HG03064 (cell line): ENCODE measurements at regions not wholly inside any gene's neighbourhood (a gene's known extent, or its start where the extent isn't known, plus 50 kb on each side); places are given as distances from the start of the nearest gene placed in this dataset.

ENCODE experiments used
- ATAC-seq: cut with Tn5 transposase; IDR thresholded peaks from one replicate; pipeline ENCODE4 v1.9.1; 2021; ENCODE audit warnings: low read depth; ENCODE audit not compliant: unreplicated experiment

DNA sequence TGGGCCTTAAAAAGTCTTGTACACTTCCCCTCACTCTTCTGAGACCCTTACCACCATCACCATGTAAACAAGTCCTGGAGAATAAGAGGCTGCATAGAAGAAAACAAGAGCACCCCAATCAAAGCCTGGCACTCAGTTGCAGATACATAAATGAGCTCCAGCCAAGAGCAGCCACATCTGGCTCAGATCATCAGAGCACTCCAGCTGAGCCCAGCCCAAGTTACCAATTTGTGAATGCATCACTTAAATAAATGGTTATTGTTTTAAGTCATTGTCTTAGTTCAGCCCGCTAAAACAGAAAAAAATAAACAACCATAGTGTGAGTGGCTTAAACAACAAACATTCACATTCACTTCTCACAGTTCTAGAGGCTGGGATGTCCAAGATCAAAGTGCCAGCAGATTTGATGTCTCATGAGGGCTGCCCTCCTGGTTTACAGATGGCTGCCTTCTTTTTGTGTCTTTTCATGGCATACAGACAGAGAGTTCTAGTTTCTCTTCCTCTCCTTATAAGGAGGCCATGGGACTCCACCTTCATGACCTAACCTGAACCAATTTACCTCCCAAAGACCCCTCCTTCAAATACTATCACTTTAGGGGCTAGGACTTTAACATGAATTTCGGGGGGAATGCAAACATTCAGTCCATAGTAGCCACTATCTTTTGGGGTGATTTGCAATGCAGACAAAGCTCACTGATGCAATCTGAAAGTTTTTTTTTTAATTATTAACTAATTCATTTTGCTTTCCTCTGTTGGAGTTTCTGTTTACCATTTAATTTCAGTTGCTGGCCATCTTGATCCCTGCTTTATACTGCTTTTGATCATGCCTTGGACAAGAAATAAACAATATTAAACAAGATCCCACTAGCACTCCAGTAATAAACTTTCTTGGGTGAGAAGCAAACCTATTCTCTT is 187.5 kb upstream of the ACVR2A start:
- peak; percentile 45 for ATAC-seq

DNA sequence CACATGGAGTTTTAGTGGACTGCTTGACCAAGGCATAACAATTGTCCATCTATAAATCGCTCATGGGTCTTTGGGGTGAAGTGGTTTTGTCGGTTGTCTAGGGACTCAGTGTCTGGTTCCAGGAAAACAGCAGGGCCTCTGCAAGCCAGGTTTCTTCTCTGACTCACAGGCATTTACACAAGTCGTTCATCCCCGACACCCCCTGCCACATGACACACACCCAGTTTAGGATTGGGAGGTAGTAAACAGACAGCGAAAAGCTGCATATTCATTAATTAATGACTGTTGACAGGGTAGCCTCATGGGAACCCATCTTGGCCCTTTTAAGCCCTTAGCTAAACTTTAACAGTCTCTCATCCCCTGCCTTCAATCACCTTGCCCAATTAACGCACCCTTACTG is 194.8 kb upstream of the ACVR2A start:
- no peak for ATAC-seq

DNA sequence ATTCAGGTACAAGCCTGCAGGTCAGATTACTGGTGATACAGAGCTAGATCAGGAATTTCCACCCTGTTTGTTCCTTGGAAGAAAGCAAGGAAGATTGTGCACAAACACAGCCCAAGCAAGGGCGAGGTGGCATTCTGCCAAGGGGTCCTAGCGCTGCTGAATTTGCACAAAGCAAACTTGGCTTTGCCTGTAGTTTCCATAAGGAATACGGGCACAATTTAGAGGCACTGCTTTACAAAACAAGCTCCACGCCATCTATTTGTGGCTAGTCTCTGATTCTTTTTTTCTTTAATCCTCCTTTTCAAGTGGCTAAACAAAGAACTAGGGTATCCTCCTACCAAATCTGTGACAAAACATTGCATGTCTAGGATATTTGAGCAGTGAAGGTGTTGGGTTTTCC is 195.5 kb upstream of the ACVR2A start:
- ATAC-seq: no peak

DNA sequence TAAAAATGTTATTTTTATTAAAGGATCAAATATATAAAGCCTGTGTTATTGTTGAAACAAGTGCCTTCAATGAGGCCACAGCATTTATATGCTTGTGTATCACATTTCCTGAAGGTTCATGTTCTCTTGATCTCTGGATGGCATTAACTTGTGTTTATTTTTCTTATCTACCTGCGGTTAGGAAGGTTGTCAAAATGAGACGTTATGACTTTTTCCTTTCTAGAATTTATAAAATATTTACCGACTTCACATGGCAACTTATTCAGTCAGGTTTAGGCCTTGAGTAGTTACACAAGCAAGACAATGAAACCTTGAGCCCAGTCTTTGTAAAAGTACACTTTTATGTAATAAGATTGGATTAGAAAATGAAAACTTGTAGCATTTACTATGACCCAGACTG is 196.4 kb upstream of the ACVR2A start:
- ATAC-seq: no peak

DNA sequence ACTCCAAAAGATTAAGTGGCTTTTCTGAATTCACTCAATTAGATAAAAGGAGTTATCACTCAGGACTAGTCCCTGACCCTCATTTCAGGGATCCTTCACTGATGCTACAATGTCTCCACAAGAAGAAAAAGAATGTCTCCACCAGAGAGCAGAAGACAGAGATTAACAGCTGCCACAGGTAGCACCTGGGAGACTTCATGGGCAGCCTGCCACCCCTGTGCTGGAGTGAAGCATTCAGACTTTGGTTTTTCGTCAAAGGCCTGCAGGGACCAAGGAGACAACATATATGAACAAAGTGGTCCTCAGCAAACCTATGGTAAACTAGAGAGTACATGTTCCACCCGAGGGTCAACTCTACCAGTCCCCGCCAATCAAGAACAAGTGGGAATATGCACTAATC is 197.0 kb upstream of the ACVR2A start:
- no peak for ATAC-seq

DNA sequence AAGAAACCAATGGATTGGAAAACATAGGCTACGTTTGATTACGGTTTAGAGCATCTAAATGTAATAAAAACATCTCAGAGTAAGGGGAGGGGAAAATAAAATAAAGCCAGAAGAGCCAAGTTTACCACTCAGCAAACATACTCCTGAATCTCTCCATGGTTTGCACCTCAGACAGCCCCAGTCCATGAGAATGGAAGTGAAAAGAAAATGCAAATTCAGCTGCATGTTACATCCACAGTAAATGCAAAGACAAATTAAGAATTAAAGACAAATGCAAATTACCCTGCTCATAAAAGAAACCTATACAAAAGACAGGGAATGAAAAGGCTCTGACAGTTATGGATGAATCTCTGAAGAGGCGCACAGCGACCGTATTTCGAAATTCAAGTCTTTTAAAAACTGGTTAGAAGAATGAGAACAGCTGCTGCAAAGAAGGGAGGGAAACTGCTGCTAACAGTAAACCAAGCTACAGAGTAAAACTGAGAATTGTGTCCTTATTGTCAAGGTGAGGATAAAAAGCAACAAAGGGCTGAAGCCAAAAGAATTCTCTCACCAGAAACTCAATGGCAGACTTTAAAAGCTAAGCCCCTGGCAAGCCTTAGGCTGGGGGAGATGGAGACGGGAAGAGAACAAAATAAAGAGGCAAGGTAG is 197.9 kb upstream of the ACVR2A start:
- ATAC-seq: no peak

DNA sequence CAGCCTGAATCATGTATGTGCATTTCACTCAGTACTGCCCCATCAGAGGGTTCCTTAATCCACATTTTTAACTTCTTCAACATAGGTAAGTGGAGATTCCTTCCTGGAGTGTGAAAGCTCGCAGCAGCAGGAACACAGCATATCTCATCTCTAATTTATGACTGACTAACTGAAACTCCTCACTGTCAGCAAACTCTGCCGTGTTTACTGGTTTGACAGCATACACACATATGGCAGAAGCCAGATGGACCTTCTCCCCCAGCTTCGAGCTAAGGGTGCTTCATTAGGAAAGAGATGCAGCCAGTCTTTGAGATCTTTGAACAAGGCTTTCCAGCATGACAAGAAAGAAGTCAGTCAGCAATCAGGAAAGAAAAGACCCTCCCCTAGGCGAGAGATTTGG is 200.3 kb upstream of the ACVR2A start:
- ATAC-seq: no peak

DNA sequence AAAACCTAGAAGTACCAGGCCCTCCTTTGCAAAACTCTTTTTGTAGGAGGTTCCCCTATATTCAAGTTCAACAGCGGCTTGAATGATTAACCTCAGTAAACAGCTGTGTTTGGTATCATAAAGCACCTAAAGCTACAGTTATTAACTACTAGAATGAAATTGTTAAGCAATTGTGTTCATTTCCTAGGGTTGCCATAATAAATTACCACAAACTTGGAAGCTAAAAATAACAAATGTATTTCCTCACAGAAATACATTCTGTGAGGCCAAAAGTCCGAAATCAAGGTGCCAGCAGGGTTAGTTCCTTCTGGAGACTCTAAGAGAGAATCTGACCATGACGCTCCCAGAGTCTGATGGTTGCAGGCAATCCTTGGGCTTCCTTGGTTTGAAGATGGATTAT is 202.1 kb upstream of the ACVR2A start:
- no peak for ATAC-seq

DNA sequence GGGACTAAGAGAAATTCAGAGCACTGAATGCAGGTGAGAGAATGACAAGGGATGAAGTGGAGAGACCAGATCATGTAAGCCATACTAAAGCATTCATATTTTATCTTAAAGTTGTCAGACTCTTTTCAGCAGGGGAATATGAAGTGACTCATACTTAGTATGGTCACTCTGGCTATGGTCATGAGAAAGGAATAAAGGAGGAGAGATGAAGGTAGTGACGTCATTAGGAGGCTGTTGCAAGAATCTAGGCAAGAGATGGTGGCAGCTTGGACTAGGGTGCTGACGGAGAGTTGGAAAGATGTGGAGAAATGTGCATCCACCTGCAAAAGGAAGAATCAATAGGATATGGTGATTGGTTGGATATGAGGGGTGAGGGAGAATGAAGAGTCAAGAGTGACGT is 203.2 kb upstream of the ACVR2A start:
- ATAC-seq: no peak

DNA sequence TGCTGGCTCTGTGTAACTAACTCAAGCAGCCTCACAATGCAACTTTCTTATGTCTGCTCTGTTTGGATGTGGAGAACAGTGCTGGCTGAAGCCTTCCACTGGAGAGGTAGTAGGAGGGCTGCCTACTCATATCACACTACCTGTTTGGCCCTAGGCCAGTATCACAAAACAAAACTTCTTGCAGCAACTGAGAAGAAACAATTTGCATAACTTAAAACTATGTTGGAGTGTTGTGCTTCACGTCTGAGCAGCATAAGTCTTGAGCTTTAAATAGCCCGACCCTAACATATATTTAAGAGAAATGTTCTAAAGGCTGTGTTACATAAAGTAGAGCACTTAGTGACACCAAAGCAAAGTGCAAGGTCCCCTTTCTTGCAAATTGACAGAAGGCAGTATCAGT is 204.9 kb upstream of the ACVR2A start:
- ATAC-seq: peak; percentile 75

DNA sequence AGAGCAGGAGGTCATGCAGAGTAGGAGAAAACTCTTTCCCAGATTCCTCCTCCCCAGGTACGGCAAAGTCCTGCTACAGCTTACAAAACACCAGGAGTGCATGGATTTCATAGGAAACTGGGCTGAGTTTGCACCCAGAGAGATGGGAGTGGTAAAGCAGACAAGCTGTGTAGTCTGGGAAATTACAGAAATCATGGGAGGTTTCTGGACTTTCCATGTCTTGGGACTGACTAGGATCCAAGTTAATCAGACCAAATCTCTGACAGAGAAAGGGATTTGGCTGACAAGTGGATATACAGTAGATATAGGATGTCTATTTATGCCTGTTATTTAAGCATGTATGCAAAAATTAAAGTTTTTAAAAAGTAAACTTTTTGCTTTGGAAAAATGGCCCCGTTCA is 205.4 kb upstream of the ACVR2A start:
- ATAC-seq: no peak

DNA sequence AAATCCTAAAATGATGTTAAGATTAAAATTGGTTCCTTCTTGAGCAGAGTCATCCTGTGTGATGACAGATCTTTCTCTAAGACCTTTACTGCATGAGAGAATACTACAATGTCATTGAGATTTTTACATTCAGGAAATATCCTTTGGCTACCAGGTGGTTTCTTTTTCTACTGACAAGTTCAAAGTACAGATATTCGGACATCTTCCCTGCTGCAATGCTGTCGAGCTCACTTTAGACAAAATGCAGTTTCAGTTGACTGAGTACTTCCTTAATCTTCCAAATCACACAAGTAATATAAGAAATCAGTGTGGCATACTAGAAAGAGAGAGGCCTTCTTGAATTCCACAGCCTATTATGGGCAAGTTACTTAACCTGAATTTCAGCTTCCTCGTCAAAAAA is 207.9 kb upstream of the ACVR2A start:
- ATAC-seq: no peak

DNA sequence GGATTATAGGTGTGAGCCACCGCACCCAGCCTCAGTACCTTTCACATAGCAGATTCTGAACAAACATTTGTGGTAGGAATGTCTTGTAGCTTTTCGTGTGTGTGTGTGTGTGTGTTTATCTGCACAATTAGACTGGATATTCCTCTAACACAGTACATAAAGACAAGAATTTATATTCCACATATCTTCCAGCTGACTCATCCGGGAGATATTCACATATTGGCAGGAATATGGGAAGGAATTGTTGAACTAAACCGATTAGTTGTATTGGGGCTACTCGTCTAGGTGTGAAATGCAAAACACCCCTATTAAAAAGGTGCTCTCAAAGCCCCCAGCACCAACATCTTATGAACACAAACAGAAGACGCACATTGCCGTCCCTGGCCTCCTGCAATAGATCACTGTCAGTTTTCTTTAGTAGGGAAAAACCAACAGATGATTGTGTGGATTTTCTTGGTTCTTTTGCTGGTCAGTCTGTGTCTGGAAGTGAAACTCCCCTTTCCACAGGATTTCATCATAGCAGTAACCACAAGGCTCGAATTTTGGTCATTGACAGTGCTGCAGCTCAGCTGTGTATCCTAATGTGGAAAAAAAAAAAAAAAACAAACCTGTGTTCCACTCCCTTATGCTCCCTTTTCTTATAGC is 208.5 kb upstream of the ACVR2A start:
- ATAC-seq: no peak

DNA sequence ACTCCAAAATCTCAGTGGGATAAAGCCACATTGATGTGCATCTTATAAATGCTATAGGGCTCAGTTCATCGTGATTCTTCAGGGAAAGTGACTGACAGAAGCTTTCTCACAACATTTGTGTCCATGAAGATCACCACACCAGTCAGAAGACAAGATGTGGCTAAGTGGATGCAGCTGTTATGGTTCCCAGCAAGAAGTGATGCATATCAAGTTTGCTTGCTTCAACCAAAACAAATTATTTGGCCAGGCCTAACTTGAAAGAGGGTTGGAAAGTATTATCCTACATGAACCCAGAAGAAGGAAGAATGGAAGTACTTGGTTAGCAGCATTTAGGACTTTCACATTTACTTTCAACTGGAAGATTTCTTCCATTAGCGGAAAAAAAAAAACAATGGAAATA is 210.0 kb upstream of the ACVR2A start:
- no peak for ATAC-seq

DNA sequence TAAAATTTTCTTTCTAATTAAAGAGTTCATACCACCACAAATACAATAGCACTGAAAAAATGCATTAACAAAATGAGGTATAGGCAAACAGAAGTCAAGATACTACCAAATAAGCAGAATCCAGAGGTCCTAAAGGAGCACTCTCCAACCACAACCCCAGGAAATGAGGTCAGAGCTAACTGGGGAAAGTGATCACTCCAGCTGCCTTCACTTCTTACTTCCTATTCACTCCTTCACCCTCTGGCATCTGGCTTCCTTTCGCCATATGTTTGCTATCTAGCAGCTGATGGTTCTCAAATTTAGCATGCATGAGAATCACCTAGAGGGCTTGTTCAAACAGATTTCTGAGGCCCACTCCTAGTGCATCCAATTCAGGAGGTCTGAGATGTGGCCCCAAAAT is 212.6 kb upstream of the ACVR2A start:
- no peak for ATAC-seq

DNA sequence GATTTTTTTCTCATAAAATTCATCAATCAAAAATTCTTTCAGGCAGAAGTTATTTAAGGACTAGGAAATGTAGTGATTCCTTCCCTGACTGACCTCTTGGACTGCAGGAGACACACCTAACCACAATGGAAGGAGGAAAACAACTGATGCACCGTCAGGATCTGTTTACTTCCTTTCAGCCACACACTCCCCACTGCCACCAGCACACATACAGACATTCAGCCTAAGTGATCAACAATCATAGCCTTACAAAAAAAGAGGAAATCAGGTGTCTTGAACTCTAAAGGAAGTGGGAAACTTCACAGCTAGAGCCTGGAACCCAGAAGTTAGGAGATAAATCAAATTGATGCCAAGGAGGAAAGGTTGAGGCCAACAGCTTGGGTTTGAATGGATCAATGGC is 213.5 kb upstream of the ACVR2A start:
- ATAC-seq: no peak

DNA sequence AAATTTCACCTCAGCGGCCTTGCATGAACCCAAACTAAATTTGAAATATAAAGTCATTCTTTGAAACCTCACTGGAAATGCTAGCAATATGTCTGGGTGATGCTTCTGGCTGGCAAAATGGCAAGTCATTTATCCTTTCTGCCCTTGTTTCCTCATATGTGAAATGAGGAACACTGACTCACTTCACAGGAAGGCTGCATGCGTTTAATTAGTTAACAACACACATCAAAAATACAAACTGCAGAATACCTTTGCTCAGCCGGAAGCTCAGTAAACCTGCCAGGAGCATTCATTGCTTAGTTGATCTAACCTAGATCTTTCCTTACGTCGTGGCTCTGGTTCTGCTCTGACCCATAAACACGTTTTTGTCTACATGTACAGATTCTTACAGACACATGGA is 214.2 kb upstream of the ACVR2A start:
- ATAC-seq: no peak

DNA sequence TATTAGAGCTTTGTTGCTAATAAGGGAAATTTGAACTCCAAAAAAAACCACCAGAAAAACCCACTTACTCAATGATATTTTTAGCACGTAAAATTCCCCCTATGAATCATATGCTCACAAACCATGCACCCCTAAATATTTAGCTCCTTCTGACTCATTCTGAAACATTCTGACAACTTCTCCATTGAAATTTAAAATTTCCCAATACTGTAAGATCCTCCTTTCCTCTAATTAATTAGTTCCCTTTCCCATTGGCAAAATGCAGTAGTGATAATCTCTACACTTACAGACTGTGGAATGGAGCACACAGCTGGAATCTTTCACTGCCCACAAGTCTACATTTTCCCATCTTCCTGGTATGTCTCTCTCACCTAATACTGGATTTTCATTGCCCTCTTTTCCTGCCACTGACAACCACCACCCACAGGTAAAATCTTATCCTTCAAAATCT is 215.8 kb upstream of the ACVR2A start:
- peak; percentile 51 for ATAC-seq

DNA sequence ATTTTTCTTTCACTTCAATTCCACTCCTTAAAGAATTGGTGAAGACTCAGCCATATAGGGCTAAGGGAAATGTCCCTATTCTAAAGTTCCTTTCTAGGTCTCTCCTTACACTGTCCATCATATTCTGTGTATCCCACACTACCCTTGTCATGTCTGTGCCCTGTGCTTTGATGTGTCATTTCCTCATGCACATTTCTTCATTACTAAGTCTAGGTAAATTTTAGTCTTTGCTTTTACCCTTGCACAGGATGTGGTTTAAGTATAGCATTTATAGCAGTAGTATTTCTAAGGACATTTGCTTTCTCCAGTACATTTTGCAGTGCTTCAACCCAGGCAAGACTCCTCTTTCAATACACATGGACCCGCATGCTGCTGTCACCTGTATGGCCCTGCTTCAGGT is 221.5 kb upstream of the ACVR2A start:
- peak; percentile 98 for ATAC-seq

DNA sequence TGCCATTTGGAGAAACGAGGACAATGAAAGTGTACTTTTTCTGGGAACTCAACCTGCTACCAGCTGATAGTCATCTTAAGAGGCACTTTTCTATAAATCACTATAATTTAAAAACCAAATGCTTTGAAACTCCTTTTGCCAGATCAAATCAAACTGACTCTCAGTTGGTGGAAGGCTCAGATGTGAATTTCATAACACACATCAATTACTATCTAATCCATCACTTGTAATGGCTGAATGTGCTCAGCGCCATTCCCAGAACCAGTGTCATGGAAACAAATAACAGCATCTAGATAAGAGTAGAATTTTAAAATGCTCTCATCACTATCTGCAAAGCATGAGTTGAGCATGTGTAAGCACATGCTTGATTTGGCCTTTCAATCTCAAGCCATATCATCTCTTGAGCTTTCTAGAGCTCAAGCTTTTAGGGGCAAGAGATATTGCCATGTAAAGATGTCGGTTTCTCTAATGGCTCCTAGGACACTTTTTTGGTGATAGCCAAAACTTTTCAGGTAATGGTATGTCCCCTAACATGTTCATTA is 223.1 kb upstream of the ACVR2A start:
- no peak for ATAC-seq

DNA sequence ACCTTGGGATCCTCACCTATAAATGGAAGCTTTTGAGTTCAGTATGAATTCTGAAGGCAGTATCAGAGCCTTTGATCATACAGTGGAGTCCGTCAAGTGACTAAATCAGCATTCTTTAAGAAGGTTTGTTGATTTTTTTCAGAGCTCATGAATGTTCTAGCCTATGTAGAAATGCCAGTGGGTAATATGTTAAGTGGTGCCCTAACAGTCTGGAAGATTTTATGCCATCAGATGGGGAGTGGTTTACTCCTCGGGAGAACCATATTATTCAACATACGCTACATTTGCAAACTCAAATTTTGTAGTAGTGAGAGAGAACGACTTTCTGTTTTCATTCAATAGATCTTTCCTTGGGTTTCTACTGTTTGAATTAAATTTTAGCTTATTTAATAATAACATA is 225.0 kb upstream of the ACVR2A start:
- ATAC-seq: no peak
